Liver (tissue), 8 donors: ENCODE measurements at regions not wholly inside any gene's neighbourhood (a gene's known extent, or its start where the extent isn't known, plus 50 kb on each side); places are given as distances from the start of the nearest gene placed in this dataset.

Source experiments
- DNase-seq: peaks from one replicate; pipeline ENCODE4 v3.0.0-alpha.2; 2017; ENCODE audit warnings: low spot score
- H3K27ac ChIP-seq, 2 donors: one replicate each; pipeline ENCODE4 v1.7.0; 2013; ENCODE audit warnings: inconsistent platforms in 2 of 2, low read length in 2 of 2, control low read depth in 1 of 2, low read depth in 1 of 2, mild to moderate bottlenecking in 1 of 2
- H3K27me3 ChIP-seq, 4 donors: one replicate each; pipeline versions ENCODE4 v1.6.1 to v1.7.0; 2013; ENCODE audit warnings: low read length in 3 of 4, inconsistent platforms in 1 of 4, mild to moderate bottlenecking in 1 of 4, moderate library complexity in 1 of 4; ENCODE audit not compliant: control insufficient read depth in 4 of 4, insufficient read depth in 4 of 4
- H3K36me3 ChIP-seq, 4 donors: one replicate each; pipeline versions ENCODE4 v1.6.1 to v1.7.0; 2013; ENCODE audit warnings: low read length in 3 of 4, mild to moderate bottlenecking in 3 of 4, low read depth in 1 of 4, moderate library complexity in 1 of 4; ENCODE audit not compliant: control insufficient read depth in 4 of 4, insufficient read depth in 3 of 4
- H3K4me1 ChIP-seq, 4 donors: one replicate each; pipeline versions ENCODE4 v1.6.1 to v1.7.0; 2013; ENCODE audit warnings: low read length in 3 of 4, mild to moderate bottlenecking in 3 of 4, moderate library complexity in 1 of 4; ENCODE audit not compliant: control insufficient read depth in 4 of 4, insufficient read depth in 4 of 4
- H3K4me3 ChIP-seq, 3 donors: one replicate each; pipeline versions ENCODE4 v1.6.1 to v1.7.0; 2013; ENCODE audit warnings: low read length in 3 of 3, control low read depth in 1 of 3, low read depth in 1 of 3, mild to moderate bottlenecking in 1 of 3
- H3K9ac ChIP-seq, 2 donors: one replicate each; pipeline ENCODE4 v1.7.0; 2013; ENCODE audit warnings: low read length in 2 of 2, mild to moderate bottlenecking in 2 of 2, moderate library complexity in 2 of 2, control low read depth in 1 of 2, low read depth in 1 of 2
- H3K9me3 ChIP-seq, 4 donors: one replicate each; pipeline versions ENCODE4 v1.6.1 to v1.7.0; 2013; ENCODE audit warnings: low read length in 3 of 4; ENCODE audit not compliant: control insufficient read depth in 4 of 4
- ATF3 ChIP-seq: IDR thresholded peaks from 2 replicates; pipeline ENCODE4 v1.6.1; 2016; ENCODE audit warnings: antibody characterized with exemption
- CTCF ChIP-seq: fragments of 150-350 bp; IDR thresholded peaks from 2 replicates; pipeline ENCODE4 v1.5.1; 2017; ENCODE audit warnings: improper control_type of control experiment, low read depth, low read length; ENCODE audit not compliant: missing input control
- EGR1 ChIP-seq, 2 donors: IDR thresholded peaks; 2 replicates each; pipeline ENCODE4 v1.6.1; 2016 to 2018; ENCODE audit warnings: antibody characterized with exemption in 2 of 2, low read depth in 2 of 2
- FOXA1 ChIP-seq: IDR thresholded peaks from 2 replicates; pipeline ENCODE4 v1.6.1; 2016; ENCODE audit warnings: antibody characterized with exemption
- FOXA2 ChIP-seq: IDR thresholded peaks from 2 replicates; pipeline ENCODE4 v1.6.1; 2016; ENCODE audit warnings: antibody characterized with exemption
- GABPA ChIP-seq, 2 donors: IDR thresholded peaks in 1 of 2; conservative IDR thresholded peaks in 1 of 2; 2 replicates each; pipeline ENCODE4 v1.6.1; 2016; ENCODE audit warnings: antibody characterized with exemption in 2 of 2, mild to moderate bottlenecking in 1 of 2, moderate library complexity in 1 of 2
- HNF4A ChIP-seq, 2 donors: conservative IDR thresholded peaks; 2 replicates each; pipeline ENCODE4 v1.6.1; 2016; ENCODE audit warnings: antibody characterized with exemption in 2 of 2, mild to moderate bottlenecking in 2 of 2
- HNF4G ChIP-seq: IDR thresholded peaks from 2 replicates; pipeline ENCODE4 v1.6.1; 2016; ENCODE audit warnings: antibody characterized with exemption
- JUND ChIP-seq, 2 donors: IDR thresholded peaks; 2 replicates each; pipeline ENCODE4 v1.6.1; 2016; ENCODE audit warnings: antibody characterized with exemption in 2 of 2
- MAX ChIP-seq: IDR thresholded peaks from 2 replicates; pipeline ENCODE4 v1.6.1; 2016; ENCODE audit warnings: antibody characterized with exemption
- NR2F2 ChIP-seq: IDR thresholded peaks from 2 replicates; pipeline ENCODE4 v1.6.1; 2016; ENCODE audit warnings: antibody characterized with exemption
- RAD21 ChIP-seq, 2 donors: IDR thresholded peaks; 2 replicates each; pipeline ENCODE4 v1.6.1; 2016; ENCODE audit warnings: antibody characterized with exemption in 2 of 2, mild to moderate bottlenecking in 2 of 2
- REST ChIP-seq: IDR thresholded peaks from 2 replicates; pipeline ENCODE4 v1.6.1; 2016; ENCODE audit warnings: antibody characterized with exemption, mild to moderate bottlenecking
- RXRA ChIP-seq, 2 donors: IDR thresholded peaks; 2 replicates each; pipeline ENCODE4 v1.6.1; 2017 to 2018; ENCODE audit warnings: antibody characterized with exemption in 2 of 2, mild to moderate bottlenecking in 1 of 2
- SP1 ChIP-seq: IDR thresholded peaks from 2 replicates; pipeline ENCODE4 v1.6.1; 2018; ENCODE audit warnings: antibody characterized with exemption, mild to moderate bottlenecking
- YY1 ChIP-seq: IDR thresholded peaks from 2 replicates; pipeline ENCODE4 v1.6.1; 2016; ENCODE audit warnings: antibody characterized with exemption, mild to moderate bottlenecking
- ZBTB33 ChIP-seq: IDR thresholded peaks from 2 replicates; pipeline ENCODE4 v1.6.1; 2016; ENCODE audit warnings: antibody characterized with exemption
- WGBS: extraction: QIAGEN DNeasy Blood & Tissue Kit; methylation state at CpG from one replicate; pipeline ENCODE4 v1.1.7; 2013; 5-methylcytosine and 5-hydroxymethylcytosine counted together
- donor health status: healthy.
- donor health status: healthy.
- donor health status: healthy.
- donor health status: healthy.
- donor health status: healthy.

GRCh38 chr14:98758440-98758839, 513.6 kb downstream of the BCL11B start:
- Histone ChIP-seq H3K4me3 (no peak overlapping the region), H3K9ac (no peak overlapping the region), H3K27ac (no peak overlapping the region), H3K9me3 (peaks cover 0 to 18% (median 6%) of the 10 kb centered on the region in 4 donors), H3K27me3 (peaks cover 0 to 4% (median 2%) of the 10 kb centered on the region in 4 donors), H3K36me3 (no peaks in the 10 kb centered on the region), H3K4me1 (no peaks in the 10 kb centered on the region)
- no peak for DNase-seq
- TF ChIP-seq FOXA2, result no peak
- TF ChIP-seq GABPA (IDR thresholded peaks at IDR 0.05 in 1 of 2, conservative IDR thresholded peaks at IDR 0.05 in 1 of 2), result no peak
- no peak for TF ChIP-seq EGR1 (IDR thresholded peaks at IDR 0.05; ENCODE audit: low read depth in 2 of 2)
- TF ChIP-seq SP1, result no peak
- TF ChIP-seq RAD21 (IDR thresholded peaks at IDR 0.05), result no peak
- no peak for TF ChIP-seq ATF3
- TF ChIP-seq CTCF, result no peak
- no peak for TF ChIP-seq ZBTB33
- TF ChIP-seq NR2F2, result no peak
- TF ChIP-seq YY1, result no peak
- no peak for TF ChIP-seq JUND (IDR thresholded peaks at IDR 0.05)
- TF ChIP-seq HNF4A (conservative IDR thresholded peaks at IDR 0.05), result no peak
- TF ChIP-seq REST, result no peak
- no peak for TF ChIP-seq FOXA1
- TF ChIP-seq RXRA (IDR thresholded peaks at IDR 0.05), result no peak
- 80% methylated on average over 1 of the region's 1 CpG for WGBS

- no peak overlapping the region for H3K9ac ChIP-seq
- no peak overlapping the region for H3K4me3 ChIP-seq
- peaks cover 0 to 4% (median 2%) of the 10 kb centered on the region in 4 donors for H3K27me3 ChIP-seq
- no peak overlapping the region for H3K27ac ChIP-seq
- no peaks in the 10 kb centered on the region for H3K4me1 ChIP-seq
- DNase-seq, result no peak
- H3K9me3 ChIP-seq, result peaks cover 0 to 7% (median 4%) of the 10 kb centered on the region in 4 donors
- WGBS, result 87% methylated on average over 1 of the region's 1 CpG
- no peaks in the 10 kb centered on the region for H3K36me3 ChIP-seq
- no peak for TF ChIP-seq MAX
- no peak for TF ChIP-seq YY1
- TF ChIP-seq SP1, result no peak
- TF ChIP-seq ZBTB33, result no peak
- no peak for TF ChIP-seq EGR1 (IDR thresholded peaks at IDR 0.05; ENCODE audit: low read depth in 2 of 2)
- TF ChIP-seq RAD21 (IDR thresholded peaks at IDR 0.05), result no peak
- no peak for TF ChIP-seq HNF4G
- no peak for TF ChIP-seq GABPA (IDR thresholded peaks at IDR 0.05 in 1 of 2, conservative IDR thresholded peaks at IDR 0.05 in 1 of 2)
- TF ChIP-seq REST, result no peak
- no peak for TF ChIP-seq NR2F2
These were observed 510.0 kb downstream of the BCL11B start for GRCh38 chr14:98761993-98762392.
